Parathyroid adenoma (tissue), 2 donors: ENCODE measurements at regions not wholly inside any gene's neighbourhood (a gene's known extent, or its start where the extent isn't known, plus 50 kb on each side); places are given as distances from the start of the nearest gene placed in this dataset.

Experiments
- H2AFZ ChIP-seq: fragments of 300-600 bp; sonication (generic); one replicate; pipeline ENCODE4 v1.7.0; 2017; ENCODE audit warnings: antibody characterized with exemption, mild to moderate bottlenecking
- H3K27ac ChIP-seq: fragments of 300-600 bp; sonication (generic); one replicate; pipeline ENCODE4 v1.7.0; 2017
- H3K27me3 ChIP-seq: fragments of 300-600 bp; sonication (generic); one replicate; pipeline ENCODE4 v1.7.0; 2017; ENCODE audit warnings: low read length; ENCODE audit not compliant: control insufficient read depth, insufficient read depth
- H3K36me3 ChIP-seq: fragments of 300-600 bp; sonication (generic); one replicate; pipeline ENCODE4 v1.7.0; 2017; ENCODE audit warnings: low read length; ENCODE audit not compliant: control insufficient read depth, insufficient read depth
- H3K4me1 ChIP-seq: fragments of 300-600 bp; sonication (generic); one replicate; pipeline ENCODE4 v1.7.0; 2017; ENCODE audit warnings: control low read depth
- H3K4me2 ChIP-seq: fragments of 300-600 bp; sonication (generic); one replicate; pipeline ENCODE4 v1.7.0; 2017; ENCODE audit warnings: low read length
- H3K4me3 ChIP-seq: fragments of 300-600 bp; sonication (generic); one replicate; pipeline ENCODE4 v1.7.0; 2017; ENCODE audit warnings: low read depth, low read length
- H3K79me2 ChIP-seq: fragments of 300-600 bp; sonication (generic); one replicate; pipeline ENCODE4 v1.7.0; 2017; ENCODE audit warnings: control low read depth
- H3K9ac ChIP-seq: fragments of 300-600 bp; sonication (generic); one replicate; pipeline ENCODE4 v1.7.0; 2017; ENCODE audit warnings: mild to moderate bottlenecking
- H3K9me3 ChIP-seq: fragments of 300-600 bp; sonication (generic); one replicate; pipeline ENCODE4 v1.7.0; 2017; ENCODE audit warnings: low read length; ENCODE audit not compliant: control insufficient read depth
- TF ChIP-seq, protein P1 (sequence below): fragments of 300-600 bp; sonication (generic); IDR thresholded peaks from one replicate; pipeline ENCODE4 v1.7.0; 2017; ENCODE audit warnings: antibody characterized with exemption, mild to moderate bottlenecking
- donor health status: primary hyperparathyroidism.

DNA sequence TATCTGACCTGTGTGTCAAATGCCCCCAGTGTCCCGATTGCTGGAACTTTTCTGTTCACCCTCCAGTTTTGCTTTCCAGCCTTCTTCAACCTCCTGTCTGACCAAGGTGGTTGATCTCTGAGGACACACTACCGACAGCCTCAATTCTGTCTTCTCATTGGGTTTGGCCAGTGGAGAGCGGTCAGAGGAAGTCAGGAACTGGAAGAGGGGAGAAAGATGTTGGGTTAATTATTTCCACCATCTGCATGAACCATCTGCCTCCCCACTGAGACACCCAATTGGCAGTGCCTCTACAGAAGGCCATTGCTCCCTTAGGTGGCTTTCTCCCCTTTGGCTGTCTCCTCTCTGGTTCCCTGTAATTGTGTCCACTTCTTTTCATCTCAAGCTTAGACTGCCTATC is 154.3 kb upstream of the RAI14 start:
- TF ChIP-seq, protein P1, sequence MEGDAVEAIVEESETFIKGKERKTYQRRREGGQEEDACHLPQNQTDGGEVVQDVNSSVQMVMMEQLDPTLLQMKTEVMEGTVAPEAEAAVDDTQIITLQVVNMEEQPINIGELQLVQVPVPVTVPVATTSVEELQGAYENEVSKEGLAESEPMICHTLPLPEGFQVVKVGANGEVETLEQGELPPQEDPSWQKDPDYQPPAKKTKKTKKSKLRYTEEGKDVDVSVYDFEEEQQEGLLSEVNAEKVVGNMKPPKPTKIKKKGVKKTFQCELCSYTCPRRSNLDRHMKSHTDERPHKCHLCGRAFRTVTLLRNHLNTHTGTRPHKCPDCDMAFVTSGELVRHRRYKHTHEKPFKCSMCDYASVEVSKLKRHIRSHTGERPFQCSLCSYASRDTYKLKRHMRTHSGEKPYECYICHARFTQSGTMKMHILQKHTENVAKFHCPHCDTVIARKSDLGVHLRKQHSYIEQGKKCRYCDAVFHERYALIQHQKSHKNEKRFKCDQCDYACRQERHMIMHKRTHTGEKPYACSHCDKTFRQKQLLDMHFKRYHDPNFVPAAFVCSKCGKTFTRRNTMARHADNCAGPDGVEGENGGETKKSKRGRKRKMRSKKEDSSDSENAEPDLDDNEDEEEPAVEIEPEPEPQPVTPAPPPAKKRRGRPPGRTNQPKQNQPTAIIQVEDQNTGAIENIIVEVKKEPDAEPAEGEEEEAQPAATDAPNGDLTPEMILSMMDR = no peak
- H3K4me1 ChIP-seq = no peaks in the 10 kb centered on the region

DNA sequence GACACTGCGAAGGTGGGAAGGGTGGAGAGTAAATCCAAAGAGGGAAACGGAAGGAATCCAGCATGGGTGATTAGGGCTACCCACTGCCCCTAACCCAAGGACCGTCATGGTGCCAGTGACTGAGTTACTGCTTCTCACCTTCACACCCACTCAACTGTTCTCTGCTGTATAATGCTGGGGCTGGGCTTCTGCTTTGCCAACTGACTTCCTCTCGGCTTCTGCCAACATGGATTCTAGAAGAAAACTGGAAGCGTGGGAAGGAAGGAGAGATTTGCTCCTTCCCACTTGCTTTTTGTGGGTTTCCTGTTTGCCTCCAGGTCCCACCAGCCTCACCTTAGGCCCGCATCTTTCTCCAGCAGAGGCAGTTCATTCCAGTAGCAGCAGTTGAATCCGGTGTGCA is 153.5 kb upstream of the RAI14 start:
- Histone ChIP-seq H3K9ac (no peak overlapping the region), H3K27me3 (no peaks in the 10 kb centered on the region), H3K4me2 (no peak overlapping the region), H3K36me3 (no peaks in the 10 kb centered on the region), H3K79me2 (no peaks in the 10 kb centered on the region), H3K4me3 (no peak overlapping the region), H3K27ac (no peak overlapping the region), H2AFZ (no peak overlapping the region), H3K4me1 (no peaks in the 10 kb centered on the region), H3K9me3 (no peaks in the 10 kb centered on the region)
- TF ChIP-seq, protein P1 = no peak

More for the DNA sequence above, 154.3 kb upstream of the RAI14 start:
- Histone ChIP-seq H3K79me2 (no peaks in the 10 kb centered on the region), H3K4me3 (no peak overlapping the region), H3K27ac (no peak overlapping the region), H2AFZ (no peak overlapping the region), H3K9me3 (no peaks in the 10 kb centered on the region), H3K9ac (no peak overlapping the region), H3K4me2 (no peak overlapping the region), H3K36me3 (no peaks in the 10 kb centered on the region), H3K27me3 (no peaks in the 10 kb centered on the region)

DNA sequence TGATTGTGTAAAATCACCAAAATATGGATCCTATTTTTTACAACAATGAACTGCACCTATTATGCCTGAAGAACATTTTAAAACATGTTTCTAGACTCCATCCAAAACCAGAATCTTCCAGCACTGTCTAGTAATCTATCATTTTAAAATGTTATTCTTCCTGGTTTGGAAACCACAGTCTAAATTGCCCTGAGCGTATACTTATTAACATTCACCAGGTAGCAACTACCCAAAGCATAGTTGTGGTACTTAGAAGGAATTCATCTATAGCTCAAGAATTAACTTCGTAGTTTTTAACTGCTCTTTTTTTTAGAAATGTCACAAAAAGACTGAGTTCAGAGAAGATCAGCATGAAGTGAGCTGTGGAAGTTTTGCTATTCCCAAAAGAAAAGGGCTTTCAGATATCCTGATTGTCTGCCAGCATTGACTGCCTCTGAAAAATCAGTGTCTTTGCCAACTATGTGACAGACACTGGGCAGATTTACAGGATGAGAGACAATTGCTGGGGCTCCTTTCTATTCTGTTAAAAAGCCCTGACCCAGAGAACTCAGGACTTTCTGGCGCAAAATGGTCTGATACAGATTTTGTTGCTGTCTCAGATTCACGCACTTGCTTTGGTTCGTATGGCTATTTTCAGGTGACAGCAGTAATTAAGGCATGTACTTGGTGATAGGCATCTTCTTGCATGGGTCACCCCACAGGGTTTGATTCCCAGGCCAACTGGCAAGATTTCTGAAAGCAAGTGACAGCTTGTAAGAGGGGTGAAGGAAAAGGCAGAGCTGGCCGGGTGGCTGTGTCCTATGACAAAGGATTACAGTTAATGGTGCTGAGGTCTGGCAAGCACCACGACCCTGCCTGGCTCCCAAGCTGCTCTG is 152.5 kb upstream of the RAI14 start:
- no peak overlapping the region for H3K4me2 ChIP-seq
- TF ChIP-seq, protein P1 = no peak
- H3K4me1 ChIP-seq = no peaks in the 10 kb centered on the region
- H3K27me3 ChIP-seq = no peaks in the 10 kb centered on the region
- no peaks in the 10 kb centered on the region for H3K79me2 ChIP-seq
- H3K36me3 ChIP-seq = no peaks in the 10 kb centered on the region
- H3K9me3 ChIP-seq = no peaks in the 10 kb centered on the region
- H3K27ac ChIP-seq = no peak overlapping the region
- no peak overlapping the region for H3K4me3 ChIP-seq
- H2AFZ ChIP-seq = peak overlapping the region; percentile 7
- no peak overlapping the region for H3K9ac ChIP-seq

DNA sequence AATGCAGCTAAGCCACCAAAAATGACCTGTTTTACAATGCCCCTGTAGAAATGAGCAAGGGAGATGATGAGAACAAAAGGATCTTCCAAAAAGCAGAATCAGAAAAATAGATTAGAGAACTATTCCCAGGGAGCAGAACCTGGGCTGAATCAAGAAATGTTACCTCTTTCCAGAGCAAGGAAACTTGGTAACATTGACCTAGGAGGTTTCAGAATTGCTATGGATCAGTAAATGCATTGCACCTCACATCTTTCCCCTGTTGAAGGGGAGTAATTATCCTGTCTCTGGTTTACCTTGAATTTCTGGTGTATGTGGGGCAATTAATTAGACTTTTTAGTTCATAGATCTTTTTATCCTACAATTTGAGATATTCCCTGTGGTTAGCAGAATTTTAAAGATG is 151.2 kb upstream of the RAI14 start:
- H3K36me3 ChIP-seq = no peaks in the 10 kb centered on the region
- no peaks in the 10 kb centered on the region for H3K27me3 ChIP-seq
- no peak overlapping the region for H3K9ac ChIP-seq
- H3K27ac ChIP-seq = no peak overlapping the region
- TF ChIP-seq, protein P1 = no peak
- no peak overlapping the region for H3K4me3 ChIP-seq
- no peaks in the 10 kb centered on the region for H3K79me2 ChIP-seq
- no peaks in the 10 kb centered on the region for H3K4me1 ChIP-seq
- no peak overlapping the region for H3K4me2 ChIP-seq
- H2AFZ ChIP-seq = no peak overlapping the region
- H3K9me3 ChIP-seq = no peaks in the 10 kb centered on the region

DNA sequence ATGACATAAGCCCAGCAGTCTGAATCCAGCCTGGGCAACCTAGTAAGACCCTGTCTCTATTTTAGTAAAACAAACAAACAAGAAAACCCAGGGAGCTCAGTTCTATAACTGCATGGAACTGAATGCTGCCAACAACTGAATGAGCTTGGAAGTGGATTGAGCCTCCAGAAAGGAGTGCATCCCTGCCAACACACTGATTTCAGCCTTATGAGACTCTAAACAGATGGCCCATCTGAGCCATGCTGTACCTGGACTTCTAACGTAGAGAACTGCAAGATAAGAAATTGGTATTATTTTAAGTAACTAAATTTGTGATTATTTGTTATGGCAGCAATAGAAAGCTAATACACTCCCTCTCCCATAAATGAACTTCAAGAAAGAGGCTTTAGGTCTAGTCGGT is 150.4 kb upstream of the RAI14 start:
- H3K4me2 ChIP-seq = no peak overlapping the region
- H3K4me3 ChIP-seq = no peak overlapping the region
- H3K4me1 ChIP-seq = no peaks in the 10 kb centered on the region
- no peaks in the 10 kb centered on the region for H3K36me3 ChIP-seq
- H3K79me2 ChIP-seq = no peaks in the 10 kb centered on the region
- H3K9ac ChIP-seq = no peak overlapping the region
- no peak overlapping the region for H2AFZ ChIP-seq
- H3K27me3 ChIP-seq = no peaks in the 10 kb centered on the region
- H3K9me3 ChIP-seq = no peaks in the 10 kb centered on the region
- no peak overlapping the region for H3K27ac ChIP-seq
- TF ChIP-seq, protein P1 = no peak
